Common myeloid progenitor, CD34-positive (primary cell): ENCODE measurements at regions not wholly inside any gene's neighbourhood (a gene's known extent, or its start where the extent isn't known, plus 50 kb on each side); places are given as distances from the start of the nearest gene placed in this dataset.

Experiments used
- CTCF ChIA-PET: fragments of 350-600 bp; sonication (Branson Sonifier 250); formaldehyde crosslinking; loops from one replicate; lab custom pipeline; 2021; ENCODE audit warnings: antibody characterized with exemption; lab: Charles Lee
- POLR2A ChIA-PET: fragments of 350-600 bp; sonication (Branson Sonifier 250); formaldehyde crosslinking; loops from one replicate; lab custom pipeline; 2021; ENCODE audit warnings: antibody characterized with exemption; lab: Charles Lee
- DNase-seq, 3 donors: peaks; one replicate each; pipeline versions ENCODE4 v3.0.0 to v3.0.0-alpha.2; 2013
- H3K27ac ChIP-seq, 2 experiments: 1 replicate in 1 of 2; 2 replicates in 1 of 2; pipeline ENCODE4 v1.7.0; 2013; ENCODE audit warnings: inconsistent platforms in 2 of 2, low read length in 2 of 2, mild to moderate bottlenecking in 2 of 2, low read depth in 1 of 2, moderate library complexity in 1 of 2; ENCODE audit not compliant: severe bottlenecking in 2 of 2, insufficient read depth in 1 of 2, poor library complexity in 1 of 2
- H3K27me3 ChIP-seq, 5 experiments: replicated peaks in 2 of 5; 1 replicate in 3 of 5; 2 replicates in 2 of 5; pipeline versions ENCODE4 v1.6.1 to v1.7.0; 2013; ENCODE audit warnings: low read length in 4 of 5, mild to moderate bottlenecking in 2 of 5, moderate library complexity in 2 of 5, inconsistent platforms in 1 of 5; ENCODE audit not compliant: insufficient read depth in 5 of 5, control insufficient read depth in 4 of 5
- H3K36me3 ChIP-seq, 4 experiments: 1 replicate in 2 of 4; 2 replicates in 2 of 4; pipeline versions ENCODE4 v1.6.1 to v1.7.0; 2013; ENCODE audit warnings: low read length in 3 of 4, control low read depth in 1 of 4, mild to moderate bottlenecking in 1 of 4; ENCODE audit not compliant: control insufficient read depth in 4 of 4, insufficient read depth in 4 of 4
- H3K4me1 ChIP-seq, 4 experiments: 1 replicate in 3 of 4; 2 replicates in 1 of 4; pipeline versions ENCODE4 v1.6.1 to v1.7.1; 2013; ENCODE audit warnings: low read length in 3 of 4, mild to moderate bottlenecking in 3 of 4, control low read depth in 1 of 4, inconsistent platforms in 1 of 4, moderate library complexity in 1 of 4; ENCODE audit not compliant: control insufficient read depth in 4 of 4, insufficient read depth in 4 of 4; ENCODE audit errors: control extremely low read depth in 1 of 4
- H3K4me3 ChIP-seq, 7 experiments: 1 replicate in 4 of 7; 2 replicates in 3 of 7; pipeline versions ENCODE4 v1.5.1 to v1.7.0; 2013; ENCODE audit warnings: mild to moderate bottlenecking in 7 of 7, low read length in 6 of 7, moderate library complexity in 6 of 7, inconsistent platforms in 2 of 7, low read depth in 2 of 7, control low read depth in 1 of 7; ENCODE audit not compliant: insufficient read depth in 4 of 7, control insufficient read depth in 1 of 7; ENCODE audit errors: extremely low read depth in 1 of 7
- H3K9me3 ChIP-seq, 5 experiments: 1 replicate in 4 of 5; 2 replicates in 1 of 5; pipeline versions ENCODE4 v1.6.1 to v1.7.1; 2013; ENCODE audit warnings: low read length in 4 of 5, mild to moderate bottlenecking in 2 of 5, inconsistent platforms in 1 of 5, low read depth in 1 of 5, moderate library complexity in 1 of 5; ENCODE audit not compliant: control insufficient read depth in 4 of 5, insufficient read depth in 2 of 5; ENCODE audit errors: control extremely low read depth in 1 of 5
- WGBS: methylation state at CpG from one replicate; pipeline ENCODE4 v1.1.5; 2013; ENCODE audit not compliant: insufficient coverage; 5-methylcytosine and 5-hydroxymethylcytosine counted together

GRCh38 chr14:29222671-29223268 is 456.2 kb downstream of the FOXG1 start:
- no peaks in the 10 kb centered on the region for H3K36me3 ChIP-seq
- H3K9me3 ChIP-seq: no peaks in the 10 kb centered on the region
- 19% methylated on average over 6 of the region's 7 CpGs for WGBS
- POLR2A ChIA-PET: no interaction called here
- H3K27ac ChIP-seq: no peak overlapping the region
- CTCF ChIA-PET: no interaction called here
- H3K4me3 ChIP-seq: no peak overlapping the region
- H3K27me3 ChIP-seq: peaks cover 0 to 4% (median 0%) of the 10 kb centered on the region in 5 experiments
- peak in 2 of 3 donors; percentile 1 to 6 for DNase-seq
- H3K4me1 ChIP-seq: no peaks in the 10 kb centered on the region

DNA sequence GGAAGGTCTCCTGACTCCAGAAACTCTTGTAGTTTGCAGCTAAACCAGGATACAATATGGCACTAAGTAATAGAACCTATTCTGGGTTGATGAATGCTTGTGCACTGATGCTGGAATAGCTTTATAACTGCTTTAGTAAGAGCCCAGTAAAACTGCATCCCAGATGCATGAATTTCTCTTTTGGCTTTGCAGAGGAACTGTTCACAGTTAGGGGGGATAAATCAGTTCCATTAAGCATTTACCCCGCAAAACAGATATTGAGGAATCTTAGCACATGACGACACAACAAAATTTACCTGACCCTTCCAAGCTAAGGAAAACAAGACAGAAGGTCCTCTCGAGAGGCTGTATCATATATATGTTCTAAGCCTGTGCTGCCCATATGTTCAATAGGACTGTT is 457.4 kb downstream of the FOXG1 start:
- Histone ChIP-seq H3K27ac (no peak overlapping the region), H3K36me3 (no peaks in the 10 kb centered on the region), H3K4me3 (no peak overlapping the region), H3K27me3 (peaks cover 0 to 4% (median 0%) of the 10 kb centered on the region in 5 experiments), H3K4me1 (no peaks in the 10 kb centered on the region), H3K9me3 (no peaks in the 10 kb centered on the region)
- DNase-seq: no peak
- POLR2A ChIA-PET: no interaction called here
- CTCF ChIA-PET: no interaction called here
- WGBS: 92% methylated on average over 2 of the region's 3 CpGs

DNA sequence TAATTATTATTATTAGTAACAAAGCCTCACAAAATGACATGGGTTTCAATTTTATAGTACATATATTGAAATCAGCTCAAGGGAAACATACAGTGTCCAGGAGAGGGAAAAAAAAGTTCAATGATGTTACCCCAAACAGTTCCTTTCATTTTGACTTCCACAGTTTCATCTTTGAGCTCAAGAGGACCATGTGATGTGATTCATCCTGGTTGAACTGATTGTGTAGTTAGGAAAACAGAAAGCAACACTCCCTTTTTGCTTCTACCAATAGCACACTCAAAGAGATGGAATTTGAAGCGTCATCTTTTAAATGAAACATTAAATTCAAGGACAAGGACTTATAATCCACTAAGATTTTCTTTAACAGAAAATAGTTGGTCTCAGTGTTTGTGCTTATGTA is 461.0 kb downstream of the FOXG1 start:
- POLR2A ChIA-PET: no interaction called here
- DNase-seq: no peak
- no peak overlapping the region for H3K27ac ChIP-seq
- H3K36me3 ChIP-seq: no peaks in the 10 kb centered on the region
- H3K4me1 ChIP-seq: no peaks in the 10 kb centered on the region
- CTCF ChIA-PET: no interaction called here
- H3K27me3 ChIP-seq: no peaks in the 10 kb centered on the region
- no peaks in the 10 kb centered on the region for H3K9me3 ChIP-seq
- no peak overlapping the region for H3K4me3 ChIP-seq
- WGBS: no CpG with 5 or more reads among the region's 1 CpG

GRCh38 chr14:29232153-29232552 is 465.6 kb downstream of the FOXG1 start:
- Histone ChIP-seq H3K36me3 (no peaks in the 10 kb centered on the region), H3K27me3 (no peaks in the 10 kb centered on the region), H3K9me3 (no peaks in the 10 kb centered on the region), H3K27ac (no peak overlapping the region), H3K4me1 (no peaks in the 10 kb centered on the region), H3K4me3 (no peak overlapping the region)
- ChIA-PET CTCF (no interaction called here), POLR2A (no interaction called here)
- 60% methylated on average over 1 of the region's 4 CpGs for WGBS
- no peak for DNase-seq

- Histone ChIP-seq H3K4me1 (no peaks in the 10 kb centered on the region), H3K36me3 (no peaks in the 10 kb centered on the region), H3K27me3 (no peaks in the 10 kb centered on the region), H3K4me3 (no peak overlapping the region), H3K9me3 (no peaks in the 10 kb centered on the region), H3K27ac (no peak overlapping the region)
- CTCF ChIA-PET: no interaction called here
- POLR2A ChIA-PET: no interaction called here
- no peak for DNase-seq
Observed at GRCh38 chr14:29232711-29233110, 466.1 kb downstream of the FOXG1 start.

DNA sequence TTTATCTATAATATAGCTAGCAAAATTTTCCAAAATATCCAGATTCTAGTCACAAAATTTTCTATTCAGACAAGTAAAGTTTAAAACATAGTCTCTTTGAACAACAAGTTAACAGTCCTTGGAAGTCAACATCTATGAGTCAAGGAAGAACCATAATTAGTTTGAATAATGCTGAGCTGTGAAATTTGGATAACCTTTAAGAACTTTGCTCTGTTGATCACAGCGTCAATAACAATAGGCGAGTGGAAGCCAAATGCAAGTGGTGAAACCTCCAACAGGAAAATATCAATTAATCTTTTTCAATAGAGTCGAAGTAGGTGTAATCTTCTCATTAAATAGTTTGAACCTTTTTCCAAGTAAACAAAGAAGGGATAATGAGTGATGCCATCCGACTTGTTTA is 466.6 kb downstream of the FOXG1 start:
- CTCF ChIA-PET: no interaction called here
- Histone ChIP-seq H3K36me3 (no peaks in the 10 kb centered on the region), H3K4me1 (no peaks in the 10 kb centered on the region), H3K27ac (no peak overlapping the region), H3K27me3 (peaks cover 0 to 2% (median 0%) of the 10 kb centered on the region in 5 experiments), H3K4me3 (no peak overlapping the region), H3K9me3 (no peaks in the 10 kb centered on the region)
- DNase-seq: no peak
- no CpG with 5 or more reads among the region's 4 CpGs for WGBS
- POLR2A ChIA-PET: no interaction called here

- H3K36me3 ChIP-seq: no peaks in the 10 kb centered on the region
- no peak overlapping the region for H3K4me3 ChIP-seq
- CTCF ChIA-PET: no interaction called here
- peaks cover 0 to 2% (median 0%) of the 10 kb centered on the region in 5 experiments for H3K27me3 ChIP-seq
- H3K27ac ChIP-seq: no peak overlapping the region
- no peaks in the 10 kb centered on the region for H3K9me3 ChIP-seq
- DNase-seq: no peak
- POLR2A ChIA-PET: no interaction called here
- WGBS: no CpG with 5 or more reads among the region's 1 CpG
- H3K4me1 ChIP-seq: no peaks in the 10 kb centered on the region
Observed at GRCh38 chr14:29235991-29236390, 469.4 kb downstream of the FOXG1 start.
